Keratinocyte (primary cell): ENCODE measurements at regions not wholly inside any gene's neighbourhood (a gene's known extent, or its start where the extent isn't known, plus 50 kb on each side); places are given as distances from the start of the nearest gene placed in this dataset.

Experiments
- EZH2 ChIP-seq: IDR thresholded peaks from one replicate; pipeline ENCODE4 v1.6.1; 2012; ENCODE audit warnings: inconsistent platforms, mild to moderate bottlenecking, low read length, moderate library complexity
- TF ChIP-seq, protein P1 (sequence below), 3 experiments: IDR thresholded peaks in 1 of 3; conservative IDR thresholded peaks in 1 of 3; optimal IDR thresholded peaks in 1 of 3; 2 replicates in 2 of 3; 3 replicates in 1 of 3; pipeline versions ENCODE3 to v1.5.1; 2011; ENCODE audit warnings: low read length in 3 of 3, mild to moderate bottlenecking in 3 of 3, moderate library complexity in 2 of 3, control low read depth in 1 of 3, inconsistent platforms in 1 of 3; ENCODE audit not compliant: insufficient read depth in 2 of 3; ENCODE audit errors: extremely low read depth in 1 of 3

DNA sequence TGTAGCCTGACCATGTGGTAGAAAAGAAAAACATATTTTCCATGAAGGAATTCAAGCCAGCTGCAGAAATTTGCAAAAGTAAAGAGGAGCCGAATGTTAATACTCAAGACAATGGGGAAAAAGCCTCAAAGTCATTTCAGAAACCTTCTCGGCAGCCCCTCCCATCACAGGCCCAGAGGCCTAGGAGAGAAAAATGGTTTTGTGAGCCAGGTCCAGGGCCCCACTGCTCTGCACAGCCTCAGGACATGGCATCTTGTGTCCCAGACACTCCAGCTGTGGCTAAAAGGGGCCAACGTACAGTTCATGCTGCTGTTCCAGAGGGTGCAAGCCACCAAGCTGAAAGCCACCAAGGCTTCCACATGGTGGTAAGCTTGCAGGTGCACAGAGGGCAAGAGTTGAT is 50.9 kb upstream of the BBS12 start:
- TF ChIP-seq, protein P1, sequence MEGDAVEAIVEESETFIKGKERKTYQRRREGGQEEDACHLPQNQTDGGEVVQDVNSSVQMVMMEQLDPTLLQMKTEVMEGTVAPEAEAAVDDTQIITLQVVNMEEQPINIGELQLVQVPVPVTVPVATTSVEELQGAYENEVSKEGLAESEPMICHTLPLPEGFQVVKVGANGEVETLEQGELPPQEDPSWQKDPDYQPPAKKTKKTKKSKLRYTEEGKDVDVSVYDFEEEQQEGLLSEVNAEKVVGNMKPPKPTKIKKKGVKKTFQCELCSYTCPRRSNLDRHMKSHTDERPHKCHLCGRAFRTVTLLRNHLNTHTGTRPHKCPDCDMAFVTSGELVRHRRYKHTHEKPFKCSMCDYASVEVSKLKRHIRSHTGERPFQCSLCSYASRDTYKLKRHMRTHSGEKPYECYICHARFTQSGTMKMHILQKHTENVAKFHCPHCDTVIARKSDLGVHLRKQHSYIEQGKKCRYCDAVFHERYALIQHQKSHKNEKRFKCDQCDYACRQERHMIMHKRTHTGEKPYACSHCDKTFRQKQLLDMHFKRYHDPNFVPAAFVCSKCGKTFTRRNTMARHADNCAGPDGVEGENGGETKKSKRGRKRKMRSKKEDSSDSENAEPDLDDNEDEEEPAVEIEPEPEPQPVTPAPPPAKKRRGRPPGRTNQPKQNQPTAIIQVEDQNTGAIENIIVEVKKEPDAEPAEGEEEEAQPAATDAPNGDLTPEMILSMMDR (optimal IDR thresholded peaks at IDR 0.05 in 1 of 3, IDR thresholded peaks at IDR 0.05 in 1 of 3, conservative IDR thresholded peaks at IDR 0.05 in 1 of 3; ENCODE audit: extremely low read depth in 1 of 3, insufficient read depth in 2 of 3, low read length in 3 of 3): no peak
- TF ChIP-seq EZH2: no peak
